ENCODE measurements at regions not wholly inside any gene's neighbourhood (a gene's known extent, or its start where the extent isn't known, plus 50 kb on each side); places are given as distances from the start of the nearest gene placed in this dataset.
"Not testable (repeated sequence)": the region's sequence is repeated elsewhere in the genome, so short reads cannot be mapped to it uniquely, and the experiment has no call there.

GRCh38 chr4:141290771-141291170 lies 70.1 kb downstream of the ZNF330 start:
- DNase-seq (ENCODE audit: low read depth) = no peak

GRCh38 chr4:141294306-141294705 lies 73.6 kb downstream of the ZNF330 start:
- no peak for DNase-seq (ENCODE audit: low read depth)

GRCh38 chr4:141301216-141301615 lies 80.5 kb downstream of the ZNF330 start:
- no peak for DNase-seq (ENCODE audit: low read depth)

- DNase-seq (ENCODE audit: low read depth) = no peak
Observed at GRCh38 chr4:141302924-141303323, 82.2 kb downstream of the ZNF330 start.

- DNase-seq (ENCODE audit: low read depth) = no peak
Observed at GRCh38 chr4:141304346-141304745, 83.7 kb downstream of the ZNF330 start.

GRCh38 chr4:141306331-141306730 lies 85.6 kb downstream of the ZNF330 start:
- DNase-seq (ENCODE audit: low read depth) = no peak

- peak; percentile 46 for DNase-seq (ENCODE audit: low read depth)
Observed at GRCh38 chr4:141307241-141307689, 86.6 kb downstream of the ZNF330 start.

- no peak for DNase-seq (ENCODE audit: low read depth)
Observed at GRCh38 chr4:141309874-141310273, 89.2 kb downstream of the ZNF330 start.

- DNase-seq (ENCODE audit: low read depth) = no peak
Observed at GRCh38 chr4:141311246-141312204, 90.8 kb downstream of the ZNF330 start.

GRCh38 chr4:141314627-141315026 lies 93.9 kb downstream of the ZNF330 start:
- no peak for DNase-seq (ENCODE audit: low read depth)

GRCh38 chr4:141328560-141329173 lies 108.0 kb downstream of the ZNF330 start:
- no peak for DNase-seq (ENCODE audit: low read depth)

- DNase-seq (ENCODE audit: low read depth) = peak; percentile 72
Observed at GRCh38 chr4:141329174-141329569, 108.5 kb downstream of the ZNF330 start.

GRCh38 chr4:141330616-141331015 lies 109.9 kb downstream of the ZNF330 start:
- DNase-seq (ENCODE audit: low read depth) = no peak

GRCh38 chr4:141331534-141332358 lies 111.1 kb downstream of the ZNF330 start:
- DNase-seq (ENCODE audit: low read depth) = no peak

- DNase-seq (ENCODE audit: low read depth) = not testable (repeated sequence)
Observed at GRCh38 chr4:141332359-141333181, 111.9 kb downstream of the ZNF330 start.

GRCh38 chr4:141333456-141334230 lies 112.9 kb downstream of the ZNF330 start:
- not testable (repeated sequence) for DNase-seq (ENCODE audit: low read depth)

- no peak for DNase-seq (ENCODE audit: low read depth)
Observed at GRCh38 chr4:141335166-141335565, 114.5 kb downstream of the ZNF330 start.

- no peak for DNase-seq (ENCODE audit: low read depth)
Observed at GRCh38 chr4:141338238-141338637, 117.5 kb downstream of the ZNF330 start.

GRCh38 chr4:141339391-141339790 lies 118.7 kb downstream of the ZNF330 start:
- DNase-seq (ENCODE audit: low read depth) = no peak

- no peak for DNase-seq (ENCODE audit: low read depth)
Observed at GRCh38 chr4:141339966-141340365, 119.3 kb downstream of the ZNF330 start.

GRCh38 chr4:141340458-141340857 lies 119.8 kb downstream of the ZNF330 start:
- DNase-seq (ENCODE audit: low read depth) = no peak
